T-cell (primary cell): ENCODE measurements at regions not wholly inside any gene's neighbourhood (a gene's known extent, or its start where the extent isn't known, plus 50 kb on each side); places are given as distances from the start of the nearest gene placed in this dataset.

Experiments
- ATAC-seq, 4 experiments: fragments of 200-7000 bp in 3 of 4; fragments of 150-1000 bp in 1 of 4; cut with Tn5 transposase; replicated peaks in 1 of 4; 1 replicate in 3 of 4; 2 replicates in 1 of 4; pipeline ENCODE4 v1.10.0; 2021; ENCODE audit warnings: moderate library complexity in 3 of 4, mild to moderate bottlenecking in 2 of 4, moderate number of reproducible peaks in 1 of 4
- CTCF ChIA-PET, 2 donors: fragments of 300-600 bp; sonication (Branson Sonifier 250); formaldehyde crosslinking; loops; one replicate each; lab custom pipeline; 2022; ENCODE audit warnings: antibody characterized with exemption in 2 of 2; lab: Charles Lee
- POLR2A ChIA-PET, 2 donors: fragments of 300-600 bp; sonication (Branson Sonifier 250); formaldehyde crosslinking; loops; one replicate each; lab custom pipeline; 2022; ENCODE audit warnings: antibody characterized with exemption in 2 of 2; lab: Charles Lee
- DNase-seq, 35 experiments: peaks; one replicate each; pipeline versions ENCODE4 v3.0.0 to v3.0.0-alpha.2; 2013 to 2023
- H3K27ac ChIP-seq: one replicate; pipeline ENCODE4 v1.5.1; 2013; ENCODE audit warnings: low read length
- H3K27me3 ChIP-seq, 2 experiments: replicated peaks in 1 of 2; 1 replicate in 1 of 2; 2 replicates in 1 of 2; pipeline versions ENCODE4 v1.6.1 to v1.7.0; 2013; ENCODE audit warnings: low read length in 1 of 2, mixed read lengths in 1 of 2; ENCODE audit not compliant: control insufficient read depth in 2 of 2, insufficient read depth in 2 of 2; ENCODE audit errors: extremely low read depth in 1 of 2
- H3K36me3 ChIP-seq, 2 donors: 1 replicate in 1 of 2; 2 replicates in 1 of 2; pipeline versions ENCODE4 v1.6.1 to v1.7.0; 2013; ENCODE audit warnings: low read length in 1 of 2; ENCODE audit not compliant: control insufficient read depth in 2 of 2, insufficient read depth in 1 of 2; ENCODE audit errors: extremely low read depth in 1 of 2
- H3K4me1 ChIP-seq, 2 experiments: 1 replicate in 1 of 2; 2 replicates in 1 of 2; pipeline versions ENCODE4 v1.6.1 to v1.7.0; 2013; ENCODE audit warnings: low read length in 2 of 2, mixed read lengths in 1 of 2; ENCODE audit not compliant: insufficient read depth in 2 of 2, control insufficient read depth in 1 of 2; ENCODE audit errors: extremely low read depth in 1 of 2
- H3K4me3 ChIP-seq, 2 donors: 1 replicate in 1 of 2; 2 replicates in 1 of 2; pipeline versions ENCODE4 v1.5.1 to v1.7.0; 2013; ENCODE audit warnings: mild to moderate bottlenecking in 2 of 2, low read length in 1 of 2, moderate library complexity in 1 of 2; ENCODE audit not compliant: control insufficient read depth in 1 of 2; ENCODE audit errors: extremely low read depth in 1 of 2
- H3K9me3 ChIP-seq: 2 replicates; pipeline ENCODE4 v1.7.0; 2013
- H3K27ac Mint-ChIP-seq, 2 donors: one replicate each; pipeline ENCODE4 v1.8.0; 2020 to 2021; ENCODE audit warnings: mild to moderate bottlenecking in 2 of 2, mixed read lengths in 2 of 2
- H3K27me3 Mint-ChIP-seq, 2 donors: one replicate each; pipeline ENCODE4 v1.8.0; 2021 to 2022; ENCODE audit warnings: mixed read lengths in 2 of 2
- H3K36me3 Mint-ChIP-seq: one replicate; pipeline ENCODE4 v1.8.0; 2021; ENCODE audit warnings: mixed read lengths
- H3K4me1 Mint-ChIP-seq, 3 donors: one replicate each; pipeline ENCODE4 v1.8.0; 2020 to 2022; ENCODE audit warnings: mixed read lengths in 3 of 3, mild to moderate bottlenecking in 1 of 3
- H3K4me3 Mint-ChIP-seq, 3 donors: one replicate each; pipeline ENCODE4 v1.8.0; 2020 to 2022; ENCODE audit warnings: mild to moderate bottlenecking in 3 of 3, mixed read lengths in 3 of 3, moderate library complexity in 3 of 3
- H3K9me3 Mint-ChIP-seq, 3 donors: one replicate each; pipeline ENCODE4 v1.8.0; 2020 to 2022; ENCODE audit warnings: mixed read lengths in 3 of 3
- WGBS: methylation state at CpG from one replicate; pipeline ENCODE4 v1.1.5; 2013; ENCODE audit warnings: missing lambda C conversion rate; ENCODE audit not compliant: insufficient coverage; 5-methylcytosine and 5-hydroxymethylcytosine counted together

DNA sequence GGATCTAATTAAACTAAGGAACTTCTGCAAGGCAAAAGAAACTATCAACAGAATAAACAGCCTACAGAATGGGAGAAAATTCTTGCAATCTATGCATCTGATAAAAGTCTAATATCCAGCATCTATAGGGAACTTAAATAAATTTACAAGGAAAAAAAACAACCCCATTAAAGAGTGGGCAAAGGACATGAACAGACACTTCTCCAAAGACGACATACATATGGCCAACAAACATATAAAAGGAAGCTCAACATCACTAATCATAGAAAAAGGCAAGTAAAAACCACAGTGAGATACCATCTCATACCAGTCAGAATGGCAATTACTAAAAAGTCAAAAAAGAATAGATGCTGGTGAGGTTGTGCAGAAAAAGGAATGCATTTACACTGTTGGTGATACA lies 134.8 kb upstream of the PAQR3 start:
- ChIA-PET CTCF (no interaction called here), POLR2A (no interaction called here)
- Mint-ChIP-seq H3K4me1 (no peaks in the 10 kb centered on the region), H3K27me3 (no peaks in the 10 kb centered on the region), H3K4me3 (no peak overlapping the region), H3K27ac (no peak overlapping the region), H3K9me3 (peaks cover 8 to 24% (median 22%) of the 10 kb centered on the region in 3 donors), H3K36me3 (no peaks in the 10 kb centered on the region)
- DNase-seq (no peak), ATAC-seq (no peak)
- Histone ChIP-seq H3K27me3 (no peaks in the 10 kb centered on the region), H3K4me3 (no peak overlapping the region), H3K4me1 (no peaks in the 10 kb centered on the region), H3K9me3 (no peaks in the 10 kb centered on the region), H3K27ac (no peak overlapping the region), H3K36me3 (no peaks in the 10 kb centered on the region)
- no CpG with 5 or more reads among the region's 1 CpG for WGBS

DNA sequence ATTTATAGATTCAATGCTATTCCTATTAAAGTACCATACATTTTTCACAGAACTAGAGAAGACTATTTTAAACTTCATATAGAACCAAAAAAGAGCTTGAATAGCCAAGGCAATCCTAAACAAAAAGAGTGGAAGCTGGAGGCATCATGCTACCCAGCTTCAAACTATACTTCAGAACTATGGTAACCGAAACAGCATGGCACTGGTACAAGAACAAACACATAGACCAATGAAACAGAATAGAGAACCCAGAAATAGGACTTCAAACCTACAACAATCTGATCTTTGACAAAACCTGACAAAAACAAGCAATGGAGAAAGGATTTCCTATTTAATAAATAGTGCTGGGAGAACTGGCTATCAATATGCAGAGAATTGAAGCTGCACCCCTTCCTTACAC lies 134.2 kb upstream of the PAQR3 start:
- no peaks in the 10 kb centered on the region for H3K4me1 ChIP-seq
- no peak for DNase-seq
- ChIA-PET CTCF (no interaction called here), POLR2A (no interaction called here)
- no peak overlapping the region for H3K4me3 ChIP-seq
- H3K4me3 Mint-ChIP-seq, result no peak overlapping the region
- H3K27ac ChIP-seq, result no peak overlapping the region
- no peak for ATAC-seq
- H3K27me3 Mint-ChIP-seq, result no peaks in the 10 kb centered on the region
- no peaks in the 10 kb centered on the region for H3K4me1 Mint-ChIP-seq
- H3K36me3 Mint-ChIP-seq, result no peaks in the 10 kb centered on the region
- H3K9me3 Mint-ChIP-seq, result peaks cover 8 to 24% (median 22%) of the 10 kb centered on the region in 3 donors
- no peaks in the 10 kb centered on the region for H3K36me3 ChIP-seq
- H3K9me3 ChIP-seq, result no peaks in the 10 kb centered on the region
- 60% methylated on average over 1 of the region's 1 CpG for WGBS
- no peaks in the 10 kb centered on the region for H3K27me3 ChIP-seq
- no peak overlapping the region for H3K27ac Mint-ChIP-seq

- Mint-ChIP-seq H3K36me3 (no peaks in the 10 kb centered on the region), H3K27me3 (peaks cover 0 to 8% of the 10 kb centered on the region in 2 donors), H3K4me1 (no peaks in the 10 kb centered on the region), H3K9me3 (peaks cover 0 to 4% (median 0%) of the 10 kb centered on the region in 3 donors), H3K4me3 (no peak overlapping the region), H3K27ac (no peak overlapping the region)
- no peaks in the 10 kb centered on the region for H3K27me3 ChIP-seq
- H3K27ac ChIP-seq, result no peak overlapping the region
- H3K4me1 ChIP-seq, result no peaks in the 10 kb centered on the region
- whole genome bisulfite sequencing, result no CpG with 5 or more reads among the region's 1 CpG
- no peaks in the 10 kb centered on the region for H3K9me3 ChIP-seq
- CTCF ChIA-PET, result no interaction called here
- POLR2A ChIA-PET, result no interaction called here
- DNase-seq (no peak), ATAC-seq (no peak)
- H3K36me3 ChIP-seq, result no peaks in the 10 kb centered on the region
- H3K4me3 ChIP-seq, result no peak overlapping the region
Measured at GRCh38 chr4:79065262-79065661, 126.0 kb upstream of the PAQR3 start.

- H3K27ac Mint-ChIP-seq, result no peak overlapping the region
- DNase-seq (no peak), ATAC-seq (no peak)
- CTCF ChIA-PET, result no interaction called here
- no peaks in the 10 kb centered on the region for H3K9me3 ChIP-seq
- no peaks in the 10 kb centered on the region for H3K4me1 Mint-ChIP-seq
- H3K4me1 ChIP-seq, result no peaks in the 10 kb centered on the region
- no peaks in the 10 kb centered on the region for H3K36me3 ChIP-seq
- WGBS, result no CpG with 5 or more reads among the region's 3 CpGs
- H3K27ac ChIP-seq, result no peak overlapping the region
- POLR2A ChIA-PET, result no interaction called here
- no peak overlapping the region for H3K4me3 ChIP-seq
- H3K27me3 Mint-ChIP-seq, result peaks cover 0 to 8% of the 10 kb centered on the region in 2 donors
- H3K36me3 Mint-ChIP-seq, result no peaks in the 10 kb centered on the region
- H3K4me3 Mint-ChIP-seq, result no peak overlapping the region
- peaks cover 0 to 4% (median 0%) of the 10 kb centered on the region in 3 donors for H3K9me3 Mint-ChIP-seq
- no peaks in the 10 kb centered on the region for H3K27me3 ChIP-seq
Measured at GRCh38 chr4:79064806-79065205, 125.6 kb upstream of the PAQR3 start.

DNA sequence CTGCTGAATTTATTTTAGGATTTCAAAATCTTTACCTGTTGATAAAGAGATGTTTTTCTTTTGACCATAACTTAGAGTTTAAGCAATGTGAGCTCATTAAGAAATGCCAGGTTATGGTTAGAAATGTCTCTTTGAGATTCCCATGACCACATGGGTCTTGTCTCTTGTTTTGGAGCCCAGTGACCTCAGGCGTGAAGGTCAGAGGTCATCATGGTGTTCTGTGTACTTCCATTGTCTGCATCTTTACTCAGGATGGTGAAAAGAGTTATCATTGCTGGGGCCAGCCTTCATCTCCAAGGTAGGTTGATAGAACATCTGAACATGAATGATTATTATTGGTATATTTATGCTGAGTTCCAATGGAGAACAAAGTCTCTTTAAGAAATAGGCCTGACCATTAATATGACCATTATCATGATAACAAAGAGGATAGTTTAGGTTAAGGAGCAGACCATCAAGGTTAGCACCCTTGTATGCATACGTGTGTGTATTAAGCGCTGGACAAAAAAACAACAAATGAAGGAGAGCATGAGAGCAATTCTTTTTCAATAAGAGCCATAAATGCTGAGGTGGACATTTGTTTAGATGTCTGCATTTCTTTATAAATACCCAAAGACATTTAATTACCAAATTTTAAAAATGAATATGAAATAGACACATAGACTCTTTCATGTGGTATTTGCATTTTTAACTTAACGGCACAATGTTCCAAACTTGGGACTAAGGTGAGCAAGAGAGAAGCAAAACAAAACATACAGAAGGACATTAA lies 120.6 kb upstream of the PAQR3 start:
- H3K36me3 Mint-ChIP-seq, result no peaks in the 10 kb centered on the region
- H3K36me3 ChIP-seq, result no peaks in the 10 kb centered on the region
- H3K27ac Mint-ChIP-seq, result no peak overlapping the region
- no peak for DNase-seq
- no peaks in the 10 kb centered on the region for H3K9me3 Mint-ChIP-seq
- no peaks in the 10 kb centered on the region for H3K27me3 ChIP-seq
- no peaks in the 10 kb centered on the region for H3K4me1 Mint-ChIP-seq
- 100% methylated on average over 1 of the region's 4 CpGs for WGBS
- H3K4me3 ChIP-seq, result no peak overlapping the region
- H3K4me1 ChIP-seq, result no peaks in the 10 kb centered on the region
- peaks cover 0 to 4% of the 10 kb centered on the region in 2 donors for H3K27me3 Mint-ChIP-seq
- no peaks in the 10 kb centered on the region for H3K9me3 ChIP-seq
- no peak overlapping the region for H3K4me3 Mint-ChIP-seq
- ChIA-PET POLR2A (no interaction called here), CTCF (no interaction called here)
- H3K27ac ChIP-seq, result no peak overlapping the region
- ATAC-seq, result no peak

- WGBS, result no CpG with 5 or more reads among the region's 2 CpGs
- POLR2A ChIA-PET, result no interaction called here
- no peak overlapping the region for H3K4me3 Mint-ChIP-seq
Measured at GRCh38 chr4:79057772-79058171, 118.5 kb upstream of the PAQR3 start.

DNA sequence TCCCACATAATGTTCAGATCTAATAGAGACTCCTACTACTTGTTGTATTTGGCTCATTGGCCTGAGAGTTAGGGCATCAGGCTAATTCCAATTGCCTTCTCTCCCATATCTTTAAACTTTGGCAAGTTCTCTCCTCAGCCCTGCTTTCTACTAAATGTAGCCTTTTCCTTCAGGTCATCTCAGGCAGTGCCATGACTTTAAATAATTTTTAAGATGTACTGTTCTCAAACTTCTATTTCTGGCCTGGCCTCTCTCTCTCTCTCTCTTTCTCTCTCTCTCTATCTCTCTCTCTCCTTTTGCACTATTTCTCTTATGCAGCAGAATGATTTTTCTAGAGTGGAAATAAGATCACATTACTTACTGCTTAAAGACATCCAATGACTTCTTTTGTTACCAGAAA lies 114.5 kb upstream of the PAQR3 start:
- DNase-seq (no peak), ATAC-seq (no peak)
- CTCF ChIA-PET, result no interaction called here
- no peaks in the 10 kb centered on the region for H3K4me1 Mint-ChIP-seq
- H3K9me3 ChIP-seq, result no peaks in the 10 kb centered on the region
- no peak overlapping the region for H3K4me3 Mint-ChIP-seq
- no peak overlapping the region for H3K4me3 ChIP-seq
- POLR2A ChIA-PET, result no interaction called here
- H3K27ac ChIP-seq, result no peak overlapping the region
- no peaks in the 10 kb centered on the region for H3K36me3 ChIP-seq
- no peaks in the 10 kb centered on the region for H3K4me1 ChIP-seq
- H3K36me3 Mint-ChIP-seq, result no peaks in the 10 kb centered on the region
- H3K9me3 Mint-ChIP-seq, result no peaks in the 10 kb centered on the region
- no peaks in the 10 kb centered on the region for H3K27me3 Mint-ChIP-seq
- H3K27me3 ChIP-seq, result peaks cover 0 to 2% of the 10 kb centered on the region in 2 experiments
- no peak overlapping the region for H3K27ac Mint-ChIP-seq

More at GRCh38 chr4:79057772-79058171, 118.5 kb upstream of the PAQR3 start:
- Mint-ChIP-seq H3K27ac (no peak overlapping the region), H3K36me3 (no peaks in the 10 kb centered on the region), H3K4me1 (no peaks in the 10 kb centered on the region), H3K27me3 (peaks cover 0 to 4% of the 10 kb centered on the region in 2 donors), H3K9me3 (no peaks in the 10 kb centered on the region)
- ATAC-seq, result no peak
- Histone ChIP-seq H3K27ac (no peak overlapping the region), H3K9me3 (no peaks in the 10 kb centered on the region), H3K4me3 (no peak overlapping the region), H3K27me3 (no peaks in the 10 kb centered on the region), H3K4me1 (no peaks in the 10 kb centered on the region), H3K36me3 (no peaks in the 10 kb centered on the region)
- CTCF ChIA-PET, result no interaction called here
- DNase-seq, result no peak
